Ovary (tissue), 3 donors: ENCODE measurements at regions not wholly inside any gene's neighbourhood (a gene's known extent, or its start where the extent isn't known, plus 50 kb on each side); places are given as distances from the start of the nearest gene placed in this dataset.

Experiments used
- CTCF ChIP-seq, 3 donors: fragments of 450-650 bp in 2 of 3; fragments of 200-600 bp in 1 of 3; IDR thresholded peaks; one replicate each; pipeline versions ENCODE4 v1.5.1 to v1.8.0; 2016 to 2022; ENCODE audit warnings: antibody characterized with exemption in 3 of 3, mild to moderate bottlenecking in 1 of 3
- EP300 ChIP-seq: sonication (generic); formaldehyde crosslinking; IDR thresholded peaks from one replicate; pipeline ENCODE4 v1.6.1; 2017; ENCODE audit warnings: antibody characterized with exemption
- POLR2A ChIP-seq: fragments of 450-650 bp; IDR thresholded peaks from one replicate; pipeline ENCODE4 v1.6.1; 2017; ENCODE audit warnings: antibody characterized with exemption, mild to moderate bottlenecking, moderate library complexity
- donor health status: DM: no; HTN: no; CAD: no.

- TF ChIP-seq CTCF (IDR thresholded peaks at IDR 0.05) (no peak), POLR2A (no peak), EP300 (no peak)
These were observed 270.1 kb downstream of the QDPR start for GRCh38 chr4:17241835-17242234.
